ENCODE measurements at regions not wholly inside any gene's neighbourhood (a gene's known extent, or its start where the extent isn't known, plus 50 kb on each side); places are given as distances from the start of the nearest gene placed in this dataset.

GRCh38 chr15:62793752-62794144 is 248.8 kb upstream of the TPM1 start:
- TF ChIP-seq CTCF (optimal IDR thresholded peaks at IDR 0.05 in 1 of 3, IDR thresholded peaks at IDR 0.05 in 1 of 3, conservative IDR thresholded peaks at IDR 0.05 in 1 of 3; ENCODE audit: extremely low read depth in 1 of 3, insufficient read depth in 2 of 3, low read length in 3 of 3) (no peak), EZH2 (IDR thresholded peaks at IDR 0.05; ENCODE audit: low read length) (no peak)

Measured in keratinocyte (primary cell).